ENCODE measurements at regions not wholly inside any gene's neighbourhood (a gene's known extent, or its start where the extent isn't known, plus 50 kb on each side); places are given as distances from the start of the nearest gene placed in this dataset.

DNA sequence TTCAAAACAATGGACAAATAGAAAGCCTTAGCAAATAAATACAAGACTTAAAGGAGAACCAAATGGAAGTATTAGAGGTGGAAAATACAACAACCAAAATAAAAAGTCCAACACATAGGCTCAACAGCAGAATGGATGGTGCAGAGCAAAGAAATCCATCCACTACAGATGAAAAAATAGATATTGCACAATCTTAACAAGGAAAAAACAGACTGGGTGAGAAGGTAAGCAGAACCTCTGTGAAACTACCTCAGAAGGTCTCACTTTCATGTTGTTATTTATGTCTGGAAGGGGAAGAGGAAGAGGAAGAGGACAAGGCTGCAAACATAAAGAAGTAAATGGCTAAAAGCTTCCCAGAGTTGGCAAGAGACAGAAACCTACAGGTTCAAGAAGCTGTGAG, 158.7 kb upstream of the NBPF11 start:
- TF ChIP-seq POLR2AphosphoS5 (IDR thresholded peaks at IDR 0.05) (no peak), POLR2A (IDR thresholded peaks at IDR 0.05) (no peak), EP300 (IDR thresholded peaks at IDR 0.05; ENCODE audit: low read depth) (no peak)
- TF ChIP-seq, protein P1, sequence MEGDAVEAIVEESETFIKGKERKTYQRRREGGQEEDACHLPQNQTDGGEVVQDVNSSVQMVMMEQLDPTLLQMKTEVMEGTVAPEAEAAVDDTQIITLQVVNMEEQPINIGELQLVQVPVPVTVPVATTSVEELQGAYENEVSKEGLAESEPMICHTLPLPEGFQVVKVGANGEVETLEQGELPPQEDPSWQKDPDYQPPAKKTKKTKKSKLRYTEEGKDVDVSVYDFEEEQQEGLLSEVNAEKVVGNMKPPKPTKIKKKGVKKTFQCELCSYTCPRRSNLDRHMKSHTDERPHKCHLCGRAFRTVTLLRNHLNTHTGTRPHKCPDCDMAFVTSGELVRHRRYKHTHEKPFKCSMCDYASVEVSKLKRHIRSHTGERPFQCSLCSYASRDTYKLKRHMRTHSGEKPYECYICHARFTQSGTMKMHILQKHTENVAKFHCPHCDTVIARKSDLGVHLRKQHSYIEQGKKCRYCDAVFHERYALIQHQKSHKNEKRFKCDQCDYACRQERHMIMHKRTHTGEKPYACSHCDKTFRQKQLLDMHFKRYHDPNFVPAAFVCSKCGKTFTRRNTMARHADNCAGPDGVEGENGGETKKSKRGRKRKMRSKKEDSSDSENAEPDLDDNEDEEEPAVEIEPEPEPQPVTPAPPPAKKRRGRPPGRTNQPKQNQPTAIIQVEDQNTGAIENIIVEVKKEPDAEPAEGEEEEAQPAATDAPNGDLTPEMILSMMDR (IDR thresholded peaks at IDR 0.05), result no peak

Measured in transverse colon (tissue), 4 donors.